Heart right ventricle (tissue), 16 donors: ENCODE measurements at regions not wholly inside any gene's neighbourhood (a gene's known extent, or its start where the extent isn't known, plus 50 kb on each side); places are given as distances from the start of the nearest gene placed in this dataset.

ENCODE experiments used
- ATAC-seq, 8 donors: fragments of 200-7000 bp; cut with Tn5 transposase; one replicate each; pipeline ENCODE4 v1.9.1; 2020; ENCODE audit warnings: mild to moderate bottlenecking in 8 of 8, moderate library complexity in 8 of 8, moderate number of reproducible peaks in 1 of 8
- DNase-seq, 2 donors: peaks; one replicate each; pipeline ENCODE4 v3.0.0-alpha.2; 2020
- H3K27ac ChIP-seq, 10 donors: fragments of 200-600 bp; sonication (generic) in 2 of 10; one replicate each; pipeline versions ENCODE4 v1.5.0 to v1.8.0; 2020 to 2022; ENCODE audit warnings: mild to moderate bottlenecking in 3 of 10
- H3K27me3 ChIP-seq, 7 donors: fragments of 200-600 bp; one replicate each; pipeline ENCODE4 v1.8.0; 2021 to 2022; ENCODE audit warnings: mild to moderate bottlenecking in 2 of 7
- H3K36me3 ChIP-seq, 9 donors: fragments of 200-600 bp; sonication (generic) in 1 of 9; one replicate each; pipeline versions ENCODE4 v1.5.0 to v1.8.0; 2020 to 2022; ENCODE audit warnings: mild to moderate bottlenecking in 2 of 9
- H3K4me1 ChIP-seq, 9 donors: fragments of 200-600 bp; sonication (generic) in 1 of 9; one replicate each; pipeline versions ENCODE4 v1.5.0 to v1.8.0; 2020 to 2022; ENCODE audit warnings: mild to moderate bottlenecking in 4 of 9
- H3K4me3 ChIP-seq, 10 donors: fragments of 200-600 bp; sonication (generic) in 2 of 10; one replicate each; pipeline versions ENCODE4 v1.5.0 to v1.8.0; 2020 to 2022; ENCODE audit warnings: mild to moderate bottlenecking in 7 of 10, moderate library complexity in 2 of 10
- H3K9me3 ChIP-seq, 11 donors: fragments of 200-600 bp in 10 of 11; sonication (generic) in 2 of 11; one replicate each; pipeline versions ENCODE4 v1.5.0 to v1.8.0; 2013 to 2022; ENCODE audit warnings: mild to moderate bottlenecking in 2 of 11, control low read depth in 1 of 11, moderate library complexity in 1 of 11
- CTCF ChIP-seq, 9 donors: fragments of 200-600 bp; sonication (generic) in 2 of 9; IDR thresholded peaks; one replicate each; pipeline versions ENCODE4 v1.5.0 to v1.8.0; 2021 to 2022; ENCODE audit warnings: antibody characterized with exemption in 9 of 9, mild to moderate bottlenecking in 5 of 9, moderate library complexity in 1 of 9
- WGBS, 2 donors: extraction: QIAGEN DNeasy Blood & Tissue Kit; methylation state at CpG; one replicate each; pipeline ENCODE4 v1.1.7; 2013; ENCODE audit warnings: inconsistent platforms in 1 of 2; 5-methylcytosine and 5-hydroxymethylcytosine counted together
- intact Hi-C, 10 donors: fragments of 100-400 bp; cut with DNase I; formaldehyde crosslinking; loops; one replicate each; pipeline versions ENCODE4 v1.11.1 to v1.14.2; 2022
- donor health status: Arrhythmogenic right ventricular cardiomyopathy.
- donor health status: ischemic (EF 13 %, LVEDD 7.1; RV severe dilation, severe dysfunction).
- donor health status: healthy with polysubstance abuse.
- donor health status: DM: no; HTN: yes; CAD: no.
- donor health status: DM: no; HTN: no; CAD: no.
- donor health status: ischemic (EF 25% LVEDD 6.9; RV normal size, moderate dysfunction).
- donor health status: ischemic (EF 25% LVEDD 5.7; RV mildly dilated, moderate dysfunction).
- donor health status: healthy.
- donor health status: DM: yes; HTN: yes; CAD: no.
- donor health status: Ischemic cardiomyopathy.
- donor health status: ischemic (EF 35%, LVEDD 5.7; RV mildly dilated, moderate dysfunction).
- donor health status: nonischemic (EF 11% LVEDD 7.7; RV severe dilation, severe dysfunction).
- donor health status: DM: yes; HTN: yes; CAD: no.
- donor health status: PGD.
- donor health status: ischemic (EF 29% LVEDD 5.4; RV normal size, mild dysfunction).
- donor health status: nonischemic (EF 23%, LVEDD 6.1; RV moderate dilation, normal function).

- Histone ChIP-seq H3K27me3 (no peaks in the 10 kb centered on the region), H3K36me3 (no peaks in the 10 kb centered on the region), H3K27ac (no peak overlapping the region), H3K4me1 (peaks cover 0 to 10% (median 0%) of the 10 kb centered on the region in 9 donors), H3K9me3 (no peaks in the 10 kb centered on the region), H3K4me3 (no peak overlapping the region)
- ATAC-seq (no peak), DNase-seq (no peak)
- 92 to 93% methylated on average over 4 of the region's 4 CpGs for WGBS, 2 donors
- TF ChIP-seq CTCF (IDR thresholded peaks at IDR 0.05): no peak
- intact Hi-C loops: no loop called here
Observed at GRCh38 chr12:88756917-88757316, 176.6 kb upstream of the KITLG start.

- Histone ChIP-seq H3K9me3 (no peaks in the 10 kb centered on the region), H3K36me3 (no peaks in the 10 kb centered on the region), H3K27ac (no peak overlapping the region), H3K4me1 (peaks cover 0 to 12% (median 0%) of the 10 kb centered on the region in 9 donors), H3K27me3 (no peaks in the 10 kb centered on the region), H3K4me3 (no peak overlapping the region)
- TF ChIP-seq CTCF (IDR thresholded peaks at IDR 0.05): no peak
- intact Hi-C loops: no loop called here
- no peak for DNase-seq
- no peak for ATAC-seq
- 89 to 91% methylated on average over 3 of the region's 3 CpGs for WGBS, 2 donors
Observed at GRCh38 chr12:88756153-88756552, 175.9 kb upstream of the KITLG start.

- Histone ChIP-seq H3K27me3 (no peaks in the 10 kb centered on the region), H3K4me3 (no peak overlapping the region), H3K36me3 (no peaks in the 10 kb centered on the region), H3K9me3 (no peaks in the 10 kb centered on the region), H3K27ac (no peak overlapping the region), H3K4me1 (peaks cover 0 to 21% (median 0%) of the 10 kb centered on the region in 9 donors)
- WGBS, 2 donors: 70 to 81% methylated on average over 8 of the region's 8 CpGs
- no peak for TF ChIP-seq CTCF (IDR thresholded peaks at IDR 0.05)
- intact Hi-C loops: no loop called here
- DNase-seq (no peak), ATAC-seq (no peak)
Observed at GRCh38 chr12:88753707-88754106, 173.4 kb upstream of the KITLG start.

- ATAC-seq (peak in 2 of 8 donors; percentile 41 to 66), DNase-seq (no peak)
- TF ChIP-seq CTCF (IDR thresholded peaks at IDR 0.05): no peak
- no peak overlapping the region for H3K4me3 ChIP-seq
- peak overlapping the region in 1 of 10 donors; percentile 28 for H3K27ac ChIP-seq
- H3K36me3 ChIP-seq: no peaks in the 10 kb centered on the region
- no peaks in the 10 kb centered on the region for H3K9me3 ChIP-seq
- WGBS, 2 donors: 73 to 83% methylated on average over 4 of the region's 4 CpGs
- intact Hi-C loops: no loop called here
- no peaks in the 10 kb centered on the region for H3K27me3 ChIP-seq
- H3K4me1 ChIP-seq: peaks cover 0 to 21% (median 0%) of the 10 kb centered on the region in 9 donors
Observed at GRCh38 chr12:88753066-88753465, 172.8 kb upstream of the KITLG start.
